ENCODE measurements at regions not wholly inside any gene's neighbourhood (a gene's known extent, or its start where the extent isn't known, plus 50 kb on each side); places are given as distances from the start of the nearest gene placed in this dataset.

GRCh38 chr7:18239212-18239611 lies 211.6 kb upstream of the PRPS1L1 start:
- ATAC-seq, result no peak
- DNase-seq (ENCODE audit: low spot score), result no peak

GRCh38 chr7:18241543-18242231 lies 214.0 kb upstream of the PRPS1L1 start:
- DNase-seq (ENCODE audit: low spot score) (no peak), ATAC-seq (no peak)

DNA sequence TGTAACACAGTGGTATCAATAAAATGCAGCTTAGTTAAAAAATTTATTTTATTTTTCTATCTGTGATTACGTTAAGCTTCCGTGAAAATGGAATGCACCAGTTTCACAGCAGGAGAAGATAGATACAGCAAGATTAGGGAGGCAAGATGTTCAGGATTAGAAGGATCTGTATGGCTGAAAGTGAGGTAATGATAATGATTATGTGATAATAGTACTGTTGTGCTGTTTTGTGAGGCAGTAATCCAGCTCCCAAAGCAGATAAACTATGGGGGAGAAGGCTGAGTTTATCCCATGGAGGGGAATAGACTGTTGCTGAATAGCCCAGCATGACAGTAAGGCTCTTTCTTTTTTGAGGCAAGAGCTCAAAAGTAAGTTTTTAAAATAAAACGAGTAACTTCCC lies 216.1 kb upstream of the PRPS1L1 start:
- ATAC-seq, result no peak
- DNase-seq (ENCODE audit: low spot score), result no peak

DNA sequence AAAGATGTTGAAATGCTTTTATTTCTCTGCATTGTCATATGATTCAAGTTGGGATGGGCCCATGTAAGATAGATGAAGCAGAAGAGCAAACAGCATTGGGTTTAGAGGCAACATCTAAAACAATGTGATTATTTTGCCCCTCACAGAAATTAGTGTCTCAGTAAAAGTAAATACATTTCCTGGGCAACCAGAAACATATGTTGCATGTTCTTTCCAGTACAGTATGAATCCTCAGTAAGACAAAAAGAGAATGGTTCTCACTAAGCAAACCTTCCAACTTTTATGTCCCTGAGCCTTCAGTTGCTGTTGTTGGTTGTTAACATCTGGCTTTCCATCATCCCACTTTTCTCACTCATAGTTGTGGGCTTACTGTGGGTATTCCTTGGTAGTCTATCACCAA lies 222.5 kb upstream of the PRPS1L1 start:
- no peak for DNase-seq (ENCODE audit: low spot score)
- ATAC-seq, result no peak

GRCh38 chr7:18257711-18258110 lies 230.1 kb upstream of the PRPS1L1 start:
- ATAC-seq (no peak), DNase-seq (ENCODE audit: low spot score) (no peak)

DNA sequence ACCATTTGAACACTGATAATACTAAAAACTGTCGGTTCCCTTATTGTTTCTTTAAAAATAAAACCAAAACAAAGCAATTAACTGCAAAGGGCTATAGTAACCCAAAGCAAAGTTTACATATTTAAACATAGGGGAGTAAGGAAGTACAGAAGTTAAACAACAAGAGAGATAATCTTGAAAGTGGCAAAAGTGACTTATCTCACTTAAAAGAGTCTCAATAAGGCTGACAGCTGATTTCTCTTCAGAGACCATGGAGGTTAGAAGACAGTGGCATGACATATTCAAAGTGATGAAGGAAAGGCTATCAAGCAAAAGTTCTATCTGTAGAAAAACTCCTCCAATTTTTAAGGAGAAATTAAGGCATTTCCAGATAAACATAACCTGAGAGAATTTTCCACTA lies 233.5 kb upstream of the HDAC9 start:
- no peak for ATAC-seq

DNA sequence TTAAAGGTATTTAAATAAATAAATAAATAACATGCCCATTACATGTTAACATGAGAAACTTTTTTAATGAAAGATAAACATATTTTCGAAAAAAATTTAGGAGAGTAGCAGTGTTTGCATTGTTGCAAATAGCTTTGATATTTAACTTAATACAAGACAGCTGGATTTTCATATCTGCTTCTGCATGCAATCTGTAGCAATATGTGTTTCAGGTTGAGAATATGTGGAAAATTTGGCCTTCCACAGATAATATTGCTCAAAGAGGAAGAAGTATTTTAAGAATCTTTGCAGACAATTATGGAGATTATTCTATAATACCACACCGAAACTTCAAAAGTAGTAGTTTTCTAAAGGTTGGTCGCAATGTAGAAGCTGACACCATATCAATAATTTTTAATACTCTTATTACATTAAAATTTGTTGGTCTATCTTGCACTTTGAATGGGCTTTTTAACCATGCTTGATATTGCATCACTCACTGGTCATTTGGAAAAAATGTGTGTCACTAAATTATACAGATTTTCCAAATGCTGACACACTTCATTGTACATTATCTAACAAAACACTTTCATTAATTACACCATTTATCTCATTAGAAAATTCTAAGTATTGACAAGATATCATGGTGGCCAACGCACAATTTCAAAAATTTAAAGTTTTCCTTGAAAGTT lies 229.8 kb upstream of the HDAC9 start:
- no peak for ATAC-seq
- DNase-seq (ENCODE audit: low spot score), result no peak

More for the DNA sequence above, 233.5 kb upstream of the HDAC9 start:
- DNase-seq (ENCODE audit: low spot score), result no peak

DNA sequence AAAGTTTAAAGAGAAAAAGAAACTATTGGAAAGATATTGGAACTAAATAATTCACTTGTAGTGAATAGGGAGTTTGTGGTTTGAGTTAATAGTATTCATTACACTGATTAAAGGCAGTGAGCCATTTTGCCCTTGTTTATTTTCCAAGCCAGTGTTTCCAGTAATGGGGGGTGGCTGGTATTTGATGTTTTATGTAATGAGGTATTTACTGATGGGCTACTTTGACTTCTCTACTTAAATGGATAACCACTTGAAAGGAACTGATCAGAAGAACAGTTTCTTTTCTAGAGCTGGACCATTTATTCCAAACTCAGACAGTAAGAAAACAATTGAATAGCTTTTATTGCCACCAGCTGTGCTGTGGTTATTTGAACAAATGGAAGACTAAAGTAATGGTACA lies 227.0 kb upstream of the HDAC9 start:
- ATAC-seq (no peak), DNase-seq (ENCODE audit: low spot score) (no peak)

- no peak for DNase-seq (ENCODE audit: low spot score)
- ATAC-seq, result no peak
Observed at GRCh38 chr7:18276380-18276779, 219.2 kb upstream of the HDAC9 start.

DNA sequence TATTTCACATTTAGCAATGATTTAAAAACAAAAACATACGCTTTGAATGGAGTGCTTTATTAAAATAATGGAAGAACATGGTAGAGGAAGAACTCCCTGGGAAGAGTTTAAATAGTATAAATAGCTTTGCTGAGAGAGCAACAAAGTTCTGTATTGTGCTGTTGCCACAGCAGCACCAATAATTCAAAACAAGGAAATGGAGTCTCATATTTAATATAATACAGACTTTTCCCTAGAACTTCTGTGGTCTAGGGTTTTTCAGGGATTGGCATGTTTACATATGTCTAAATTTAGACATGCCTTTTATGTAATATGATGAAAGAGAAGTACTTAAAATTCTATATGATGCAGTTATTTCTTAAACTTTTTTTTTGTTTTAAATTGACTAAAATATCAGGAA lies 217.2 kb upstream of the HDAC9 start:
- DNase-seq (ENCODE audit: low spot score), result no peak
- ATAC-seq, result no peak

- DNase-seq (ENCODE audit: low spot score) (no peak), ATAC-seq (no peak)
Observed at GRCh38 chr7:18283045-18283444, 212.5 kb upstream of the HDAC9 start.

- ATAC-seq (no peak), DNase-seq (ENCODE audit: low spot score) (no peak)
Observed at GRCh38 chr7:18287482-18287881, 208.1 kb upstream of the HDAC9 start.

DNA sequence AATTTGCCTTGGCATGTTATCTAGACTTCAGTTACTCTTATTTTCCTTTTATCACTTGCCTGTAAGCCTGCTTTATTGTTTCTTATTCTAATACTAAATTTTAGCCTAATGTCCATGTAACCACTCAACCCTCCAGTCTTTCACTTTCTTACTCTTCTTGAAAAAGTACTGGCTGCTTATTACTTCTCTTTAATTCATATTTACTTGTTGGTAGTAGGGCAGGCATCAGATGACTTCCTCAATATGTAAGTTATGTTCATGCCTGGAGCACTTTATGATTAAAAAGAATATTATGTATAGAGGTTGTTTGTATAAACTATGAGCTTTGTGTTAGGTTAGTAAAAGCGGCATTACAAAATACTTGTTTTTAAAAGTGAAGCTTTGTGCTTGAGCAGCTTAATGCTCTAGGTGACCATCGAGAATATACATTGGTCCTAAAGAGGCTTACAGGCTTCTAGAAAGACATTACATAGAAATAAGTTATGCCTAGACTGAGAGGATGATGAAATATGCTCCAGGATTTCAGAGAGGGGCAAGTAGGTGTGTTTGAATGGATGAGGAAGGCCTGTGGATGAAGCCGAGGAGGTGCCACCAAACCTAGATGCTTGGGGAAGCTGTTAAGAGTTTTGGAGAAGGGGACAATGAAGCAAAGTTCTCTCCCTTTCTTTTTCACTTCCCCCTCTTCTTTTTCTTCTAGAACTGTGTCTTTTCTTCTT lies 207.1 kb upstream of the HDAC9 start:
- DNase-seq (ENCODE audit: low spot score) (no peak), ATAC-seq (no peak)

DNA sequence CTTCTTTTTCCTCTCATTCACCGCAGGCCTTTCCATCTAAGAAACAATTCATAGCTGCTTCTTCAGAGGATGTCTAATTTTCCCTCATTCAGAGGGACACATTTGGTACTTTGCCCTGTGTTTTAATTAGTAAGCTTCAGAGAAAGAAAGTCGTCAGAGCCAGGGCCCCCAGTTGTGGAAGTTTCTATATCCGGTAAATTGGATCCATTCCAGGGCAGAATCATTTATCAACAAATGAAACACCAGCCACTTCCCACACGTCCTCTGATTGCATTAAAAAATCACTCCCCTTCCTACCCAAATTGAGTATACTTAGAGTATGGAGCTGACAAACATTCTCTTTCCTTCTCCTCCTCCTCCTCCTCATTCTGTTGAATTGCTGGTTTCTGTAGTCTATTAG lies 205.8 kb upstream of the HDAC9 start:
- ATAC-seq (no peak), DNase-seq (ENCODE audit: low spot score) (no peak)

- DNase-seq (ENCODE audit: low spot score), result no peak
- no peak for ATAC-seq
Observed at GRCh38 chr7:18290223-18290622, 205.3 kb upstream of the HDAC9 start.

DNA sequence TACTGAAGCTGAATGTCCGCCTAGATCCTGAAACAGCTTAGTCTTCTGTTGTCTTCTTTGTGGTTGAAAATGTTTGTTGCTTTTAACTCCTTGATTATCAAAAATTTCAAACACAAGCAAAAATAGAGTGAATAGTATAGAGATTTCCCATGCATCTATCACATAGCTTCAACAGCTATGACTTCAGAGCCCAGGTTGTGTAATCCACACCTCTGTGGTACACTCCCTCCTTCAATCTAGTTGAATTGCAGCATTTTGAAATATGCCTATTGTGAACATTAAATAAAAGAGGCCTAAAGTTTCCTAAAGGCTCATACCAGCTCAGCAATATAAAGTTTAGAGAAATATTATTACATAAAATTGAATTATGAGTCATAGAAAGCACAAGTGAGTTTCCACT lies 204.7 kb upstream of the HDAC9 start:
- no peak for ATAC-seq
- no peak for DNase-seq (ENCODE audit: low spot score)

- ATAC-seq, result no peak
- no peak for DNase-seq (ENCODE audit: low spot score)
Observed at GRCh38 chr7:18292584-18292983, 203.0 kb upstream of the HDAC9 start.

DNA sequence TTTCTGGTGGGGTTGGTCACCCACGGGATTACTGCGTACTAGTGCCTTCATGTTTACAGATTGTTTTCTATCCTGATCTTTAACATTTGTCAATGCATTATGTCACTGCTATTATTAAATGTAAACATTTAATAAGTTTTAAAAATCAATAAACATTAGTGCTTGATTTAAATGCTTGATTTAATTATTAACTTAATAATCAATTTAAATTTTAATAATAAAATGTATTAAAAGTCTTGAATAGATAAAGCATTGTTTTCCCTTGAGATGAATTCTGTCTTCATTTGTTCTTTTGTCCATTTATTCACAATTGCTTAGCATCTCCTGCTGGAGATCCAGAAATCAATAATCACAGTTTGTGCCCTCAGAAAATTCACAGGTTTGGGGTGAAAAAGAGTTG lies 201.8 kb upstream of the HDAC9 start:
- no peak for ATAC-seq

DNA sequence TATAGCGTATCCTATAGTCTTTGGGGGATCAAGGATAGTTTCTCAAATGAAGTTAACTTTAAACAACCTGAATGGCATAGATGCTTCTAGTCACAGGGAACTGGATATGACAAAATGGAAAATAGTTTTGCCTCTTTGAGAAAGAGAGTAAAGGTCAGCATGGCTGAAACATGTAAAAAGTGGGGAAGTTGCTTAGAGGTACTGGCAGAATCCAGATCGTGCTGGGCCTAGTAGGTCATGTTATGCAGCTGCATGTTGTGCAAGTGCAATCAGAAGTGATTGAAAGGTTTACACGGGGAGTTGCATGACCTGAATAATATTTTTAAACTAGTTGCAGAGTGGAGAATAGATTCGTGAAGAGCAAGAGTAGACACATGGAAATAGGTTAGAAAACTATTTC lies 201.1 kb upstream of the HDAC9 start:
- ATAC-seq, result no peak
- no peak for DNase-seq (ENCODE audit: low spot score)

More for the DNA sequence above, 201.8 kb upstream of the HDAC9 start:
- no peak for DNase-seq (ENCODE audit: low spot score)

- DNase-seq (ENCODE audit: low spot score) (no peak), ATAC-seq (no peak)
Observed at GRCh38 chr7:18295781-18296423, 199.6 kb upstream of the HDAC9 start.

DNA sequence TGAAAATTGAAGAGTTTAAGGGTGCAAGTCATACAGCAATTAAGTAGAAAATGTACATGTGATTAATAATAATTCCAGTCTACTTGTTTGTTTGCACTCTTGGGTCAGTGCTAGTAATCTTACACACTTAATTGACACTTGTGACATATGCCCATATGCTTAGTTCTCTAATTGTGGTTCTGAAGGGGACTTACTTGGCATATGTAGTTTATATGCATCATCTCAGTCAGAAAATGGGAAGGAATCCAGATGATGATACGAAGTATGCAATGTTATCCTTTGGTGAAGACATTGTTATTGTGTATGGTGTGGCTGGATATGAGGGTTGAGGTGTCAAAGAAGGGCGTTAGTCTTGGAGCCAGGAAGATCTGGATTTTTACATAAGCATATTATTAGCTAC lies 193.5 kb upstream of the HDAC9 start:
- ATAC-seq (no peak), DNase-seq (ENCODE audit: low spot score) (no peak)

GRCh38 chr7:18305866-18306265 lies 189.7 kb upstream of the HDAC9 start:
- DNase-seq (ENCODE audit: low spot score) (no peak), ATAC-seq (no peak)

Data from left lobe of liver (tissue), 2 donors.